PC-3 (cell line): ENCODE measurements at regions not wholly inside any gene's neighbourhood (a gene's known extent, or its start where the extent isn't known, plus 50 kb on each side); places are given as distances from the start of the nearest gene placed in this dataset.

Experiments used
- ATAC-seq: fragments of 200-7000 bp; cut with Tn5 transposase; 2 replicates; pipeline ENCODE4 v1.9.1; 2020; ENCODE audit warnings: mild to moderate bottlenecking, moderate library complexity
- BruUV-seq: library from RNA; stranded (reverse); fragments of 400-500 nt; replicated peaks from 2 replicates; lab custom pipeline; 2021; lab: Mats Ljungman, UMichigan
- CTCF ChIA-PET: fragments of 300-600 bp; sonication (Branson Sonifier 250); formaldehyde crosslinking; loops from one replicate; lab custom pipeline; 2022; ENCODE audit warnings: antibody characterized with exemption; lab: Charles Lee
- POLR2A ChIA-PET: fragments of 300-600 bp; sonication (Branson Sonifier 250); formaldehyde crosslinking; loops from one replicate; lab custom pipeline; 2022; ENCODE audit warnings: antibody characterized with exemption; ENCODE audit not compliant: unreplicated experiment; lab: Charles Lee
- DNase-seq: peaks from one replicate; pipeline ENCODE4 v3.0.0-alpha.2; 2015
- H2AFZ ChIP-seq: fragments of 300-600 bp; sonication (generic); 2 replicates; pipeline ENCODE4 v1.6.0; 2016; ENCODE audit warnings: antibody characterized with exemption, low read length
- H3F3A ChIP-seq: fragments of 300-600 bp; sonication (generic); one replicate; pipeline ENCODE4 v1.6.0; 2017; ENCODE audit warnings: antibody characterized with exemption, low read length, control low read depth, mild to moderate bottlenecking; ENCODE audit not compliant: unreplicated experiment
- H3K27ac ChIP-seq: fragments of 300-600 bp; sonication (generic); 2 replicates; pipeline ENCODE4 v1.5.1; 2016; ENCODE audit warnings: mild to moderate bottlenecking, low read length
- H3K27me3 ChIP-seq: fragments of 300-600 bp; sonication (generic); 2 replicates; pipeline ENCODE4 v1.6.1; 2016; ENCODE audit warnings: low read length, mixed read lengths
- H3K36me3 ChIP-seq: fragments of 300-600 bp; sonication (generic); 2 replicates; pipeline ENCODE4 v1.6.1; 2016; ENCODE audit warnings: low read depth, mixed run types, low read length, mixed read lengths
- H3K4me1 ChIP-seq: fragments of 300-600 bp; sonication (generic); 2 replicates; pipeline ENCODE4 v1.5.1; 2016; ENCODE audit warnings: low read length; ENCODE audit not compliant: insufficient read depth
- H3K4me2 ChIP-seq: fragments of 300-600 bp; sonication (generic); 2 replicates; pipeline ENCODE4 v1.6.0; 2016; ENCODE audit warnings: low read length
- H3K4me3 ChIP-seq: fragments of 300-600 bp; sonication (generic); 2 replicates; pipeline ENCODE4 v1.5.1; 2016; ENCODE audit warnings: mild to moderate bottlenecking, low read length, mixed read lengths
- H3K79me2 ChIP-seq: fragments of 300-600 bp; sonication (generic); 2 replicates; pipeline ENCODE4 v1.6.1; 2017; ENCODE audit warnings: low read length, mixed read lengths
- H3K9ac ChIP-seq: fragments of 300-600 bp; sonication (generic); 2 replicates; pipeline ENCODE4 v1.6.0; 2016; ENCODE audit warnings: mild to moderate bottlenecking, low read length
- H3K9me2 ChIP-seq: fragments of 300-600 bp; sonication (generic); replicated peaks from 2 replicates; pipeline ENCODE4 v1.6.1; 2016; ENCODE audit warnings: mixed run types, low read length, mixed read lengths
- H3K9me3 ChIP-seq: fragments of 300-600 bp; sonication (generic); 2 replicates; pipeline ENCODE4 v1.6.1; 2016; ENCODE audit warnings: low read length, mixed read lengths
- H4K20me1 ChIP-seq: fragments of 300-600 bp; sonication (generic); 2 replicates; pipeline ENCODE4 v1.6.1; 2016; ENCODE audit warnings: low read length, mixed read lengths
- CTCF ChIP-seq: fragments of 300-600 bp; sonication (generic); conservative IDR thresholded peaks from 2 replicates; pipeline ENCODE4 v1.5.1; 2017; ENCODE audit warnings: antibody characterized with exemption, low read depth, mild to moderate bottlenecking, low read length
- EZH2 ChIP-seq: fragments of 300-600 bp; sonication (generic); IDR thresholded peaks from one replicate; pipeline ENCODE4 v1.6.1; 2017; ENCODE audit warnings: antibody characterized with exemption, mild to moderate bottlenecking, low read length; ENCODE audit not compliant: unreplicated experiment
- EZH2phosphoT487 ChIP-seq: fragments of 300-600 bp; sonication (generic); IDR thresholded peaks from 2 replicates; pipeline ENCODE4 v1.6.1; 2018; ENCODE audit warnings: mild to moderate bottlenecking, antibody characterized with exemption, low read length, borderline replicate concordance
- intact Hi-C: fragments of 100-400 bp; cut with micrococcal nuclease; formaldehyde crosslinking; loops from 2 replicates; pipeline ENCODE4 v1.9.0; 2023

- no TSS peak for BruUV-seq
- H3K4me3 ChIP-seq: no peak overlapping the region
- H3K27me3 ChIP-seq: no peaks in the 10 kb centered on the region
- DNase-seq (no peak), ATAC-seq (no peak)
- POLR2A ChIA-PET: no interaction called here
- H3K4me2 ChIP-seq: no peak overlapping the region
- no peaks in the 10 kb centered on the region for H3K4me1 ChIP-seq
- no peak overlapping the region for H2AFZ ChIP-seq
- H3K9ac ChIP-seq: no peak overlapping the region
- H3F3A ChIP-seq: no peaks in the 10 kb centered on the region
- H3K79me2 ChIP-seq: no peaks in the 10 kb centered on the region
- CTCF ChIA-PET: no interaction called here
- TF ChIP-seq CTCF (no peak), EZH2 (no peak), EZH2phosphoT487 (no peak)
- H3K9me2 ChIP-seq: no peaks in the 10 kb centered on the region
- no peaks in the 10 kb centered on the region for H4K20me1 ChIP-seq
- 0 out of 2 replicates have a peak, but pooled peaks cover 6% of the 10 kb centered on the region for H3K9me3 ChIP-seq
- no peak overlapping the region for H3K27ac ChIP-seq
- H3K36me3 ChIP-seq: no peaks in the 10 kb centered on the region
- intact Hi-C loops: no loop called here
Observed at GRCh38 chr3:6452974-6453373, 407.9 kb upstream of the GRM7 start.

- no peaks in the 10 kb centered on the region for H3F3A ChIP-seq
- DNase-seq (no peak), ATAC-seq (no peak)
- H2AFZ ChIP-seq: no peak overlapping the region
- no TSS peak for BruUV-seq
- H3K9me3 ChIP-seq: 0 out of 2 replicates have a peak, but pooled peaks cover 6% of the 10 kb centered on the region
- no peaks in the 10 kb centered on the region for H3K4me1 ChIP-seq
- H3K27ac ChIP-seq: no peak overlapping the region
- H3K79me2 ChIP-seq: no peaks in the 10 kb centered on the region
- intact Hi-C loops: no loop called here
- no peaks in the 10 kb centered on the region for H3K36me3 ChIP-seq
- ChIA-PET CTCF (no interaction called here), POLR2A (no interaction called here)
- H3K4me2 ChIP-seq: no peak overlapping the region
- H3K4me3 ChIP-seq: no peak overlapping the region
- no peaks in the 10 kb centered on the region for H3K27me3 ChIP-seq
- H3K9me2 ChIP-seq: no peaks in the 10 kb centered on the region
- H3K9ac ChIP-seq: no peak overlapping the region
- no peaks in the 10 kb centered on the region for H4K20me1 ChIP-seq
- TF ChIP-seq CTCF (no peak), EZH2 (no peak), EZH2phosphoT487 (no peak)
Observed at GRCh38 chr3:6455031-6455430, 405.9 kb upstream of the GRM7 start.

GRCh38 chr3:6467186-6467585 is 393.7 kb upstream of the GRM7 start:
- H3F3A ChIP-seq: no peaks in the 10 kb centered on the region
- no peaks in the 10 kb centered on the region for H3K9me2 ChIP-seq
- ATAC-seq: no peak
- H3K79me2 ChIP-seq: no peaks in the 10 kb centered on the region
- H3K36me3 ChIP-seq: no peaks in the 10 kb centered on the region
- POLR2A ChIA-PET: no interaction called here
- CTCF ChIA-PET: no interaction called here
- H3K27me3 ChIP-seq: no peaks in the 10 kb centered on the region
- TF ChIP-seq EZH2phosphoT487 (no peak), EZH2 (no peak), CTCF (no peak)
- H4K20me1 ChIP-seq: no peaks in the 10 kb centered on the region
- intact Hi-C loops: no loop called here
- no peak overlapping the region for H3K9ac ChIP-seq
- H3K9me3 ChIP-seq: peaks cover 6% of the 10 kb centered on the region; the same call in 1 of the 2 replicates
- H3K27ac ChIP-seq: no peak overlapping the region
- DNase-seq: no peak
- BruUV-seq: no TSS peak
- H3K4me3 ChIP-seq: no peak overlapping the region
- H3K4me2 ChIP-seq: no peak overlapping the region
- no peaks in the 10 kb centered on the region for H3K4me1 ChIP-seq
- no peak overlapping the region for H2AFZ ChIP-seq
